GM12878 (cell line): ENCODE measurements at regions not wholly inside any gene's neighbourhood (a gene's known extent, or its start where the extent isn't known, plus 50 kb on each side); places are given as distances from the start of the nearest gene placed in this dataset.

Experiments
- ATAC-seq: fragments of 200-7000 bp; cut with Tn5 transposase; 3 replicates; pipeline ENCODE4 v1.9.1; 2020; ENCODE audit warnings: mild to moderate bottlenecking, moderate library complexity
- BruUV-seq: library from RNA; stranded (reverse); fragments of 400-500 nt; replicated peaks from 2 replicates; lab custom pipeline; 2021; lab: Mats Ljungman, UMichigan
- CTCF ChIA-PET: fragments of 300-600 bp; sonication (Branson Sonifier 250); formaldehyde crosslinking; extraction: SDS; loops from one replicate; lab custom pipeline; 2021; ENCODE audit warnings: inconsistent platforms; lab: Yijun Ruan, JAX
- POLR2A ChIA-PET: fragments of 350-600 bp; formaldehyde crosslinking; extraction: SDS; loops from one replicate; lab custom pipeline; 2021; ENCODE audit warnings: inconsistent platforms; lab: Charles Lee
- RAD21 ChIA-PET: fragments of 300-600 bp; sonication (Branson Sonifier 250); formaldehyde crosslinking; loops from one replicate; lab custom pipeline; 2023; ENCODE audit warnings: antibody characterized with exemption; ENCODE audit not compliant: unreplicated experiment; lab: Charles Lee
- SMC1A ChIA-PET: fragments of 300-600 bp; sonication (Branson Sonifier 250); formaldehyde crosslinking; loops from one replicate; lab custom pipeline; 2023; ENCODE audit not compliant: unreplicated experiment, uncharacterized antibody; lab: Charles Lee
- DNase-seq: peaks from one replicate; pipeline ENCODE4 v3.0.0-alpha.2; 2011; ENCODE audit warnings: low read depth, low spot score
- FAIRE-seq: peaks from 3 replicates; lab custom pipeline; 2011; peaks lifted over from hg19 to GRCh38; lab: Jason Lieb, UNC
- H2AFZ ChIP-seq: 2 replicates; pipeline ENCODE4 v1.6.0; 2011; ENCODE audit warnings: low read depth, low read length, control low read depth; ENCODE audit not compliant: control insufficient read depth
- H3K27ac ChIP-seq: 2 replicates; pipeline ENCODE4 v1.5.1; 2011; ENCODE audit warnings: control low read depth; ENCODE audit not compliant: control insufficient read depth, insufficient read depth
- H3K27me3 ChIP-seq, 2 experiments: replicated peaks in 1 of 2; 2 replicates each; pipeline versions ENCODE4 v1.6.0 to v1.6.1; 2011; ENCODE audit warnings: low read length in 1 of 2; ENCODE audit not compliant: control insufficient read depth in 2 of 2, insufficient read depth in 2 of 2
- H3K36me3 ChIP-seq, 2 experiments: 2 replicates each; pipeline ENCODE4 v1.5.1; 2011; ENCODE audit warnings: low read length in 1 of 2; ENCODE audit not compliant: control insufficient read depth in 2 of 2, insufficient read depth in 2 of 2
- H3K4me1 ChIP-seq: 2 replicates; pipeline ENCODE4 v1.6.1; 2011; ENCODE audit warnings: mild to moderate bottlenecking, low read length, moderate library complexity, mixed read lengths; ENCODE audit not compliant: control insufficient read depth, insufficient read depth
- H3K4me2 ChIP-seq: 2 replicates; pipeline ENCODE4 v1.6.0; 2011; ENCODE audit warnings: control low read depth; ENCODE audit not compliant: control insufficient read depth, insufficient read depth
- H3K4me3 ChIP-seq: fragments of 200-600 bp; sonication (generic); 2 replicates; pipeline ENCODE4 v1.5.1; 2016
- H3K79me2 ChIP-seq: 2 replicates; pipeline ENCODE4 v1.6.0; 2011; ENCODE audit warnings: low read length; ENCODE audit not compliant: control insufficient read depth, insufficient read depth
- H3K9ac ChIP-seq: 2 replicates; pipeline ENCODE4 v1.8.0; 2011; ENCODE audit warnings: low read length, control low read depth, mixed read lengths; ENCODE audit not compliant: control insufficient read depth, insufficient read depth
- H3K9me3 ChIP-seq: replicated peaks from 3 replicates; pipeline ENCODE4 v1.5.1; 2011; ENCODE audit warnings: mild to moderate bottlenecking, low read length; ENCODE audit not compliant: control insufficient read depth, insufficient read depth
- H4K20me1 ChIP-seq: 2 replicates; pipeline ENCODE4 v1.6.0; 2011; ENCODE audit not compliant: control insufficient read depth, insufficient read depth
- EGR1 ChIP-seq, 2 experiments: IDR thresholded peaks; 1 replicate in 1 of 2; 2 replicates in 1 of 2; pipeline ENCODE4 v1.6.1; 2011 to 2012; ENCODE audit warnings: low read depth in 2 of 2, low read length in 2 of 2, borderline replicate concordance in 1 of 2, mild to moderate bottlenecking in 1 of 2, moderate library complexity in 1 of 2
- EZH2 ChIP-seq: IDR thresholded peaks from 2 replicates; pipeline ENCODE4 v1.6.1; 2012; ENCODE audit warnings: low read depth, mild to moderate bottlenecking, control low read depth, inconsistent platforms, low read length, borderline replicate concordance; ENCODE audit not compliant: control insufficient read depth
- HDAC6 ChIP-seq: fragments of 200-600 bp; sonication (generic); IDR thresholded peaks from one replicate; pipeline ENCODE4 v1.8.0; 2017; ENCODE audit warnings: antibody characterized with exemption; ENCODE audit not compliant: unreplicated experiment
- KAT2A ChIP-seq: conservative IDR thresholded peaks from 2 replicates; pipeline ENCODE4 v1.6.1; 2011; ENCODE audit warnings: low read depth, low read length; ENCODE audit not compliant: control insufficient read depth
- KLF5 ChIP-seq: fragments of 450-650 bp; IDR thresholded peaks from 2 replicates; pipeline ENCODE4 v1.6.1; 2014; ENCODE audit warnings: mild to moderate bottlenecking; ENCODE audit not compliant: partially characterized antibody
- MEF2A ChIP-seq: IDR thresholded peaks from 2 replicates; pipeline ENCODE4 v1.6.1; 2011; ENCODE audit warnings: low read depth, mild to moderate bottlenecking, low read length, moderate library complexity; ENCODE audit not compliant: insufficient read depth
- NR2C2 ChIP-seq: IDR thresholded peaks from 2 replicates; pipeline ENCODE4 v1.6.1; 2011; ENCODE audit warnings: borderline replicate concordance, low read depth; ENCODE audit not compliant: control insufficient read depth, insufficient read length
- POU2F2 ChIP-seq: IDR thresholded peaks from 3 replicates; pipeline ENCODE4 v1.6.1; 2011; ENCODE audit warnings: low read depth, mild to moderate bottlenecking, low read length, borderline replicate concordance
- RB1 ChIP-seq: fragments of 450-650 bp; formaldehyde crosslinking; IDR thresholded peaks from 2 replicates; pipeline ENCODE4 v1.6.1; 2017; ENCODE audit warnings: mild to moderate bottlenecking, borderline replicate concordance
- SIN3A ChIP-seq: IDR thresholded peaks from 2 replicates; pipeline ENCODE4 v1.6.1; 2012; ENCODE audit warnings: low read depth, low read length, improper control_type of control experiment
- SMAD5 ChIP-seq: IDR thresholded peaks from 2 replicates; pipeline ENCODE4 v1.6.1; 2016; ENCODE audit warnings: antibody characterized with exemption, low read depth
- SMARCA5 ChIP-seq: fragments of 450-650 bp; IDR thresholded peaks from 2 replicates; pipeline ENCODE4 v1.6.1; 2017; ENCODE audit warnings: mild to moderate bottlenecking
- SP1 ChIP-seq: IDR thresholded peaks from one replicate; pipeline ENCODE4 v1.6.1; 2011; ENCODE audit warnings: low read depth, low read length
- STAT1 ChIP-seq: fragments of 450-650 bp; conservative IDR thresholded peaks from 2 replicates; pipeline ENCODE4 v1.6.1; 2014; ENCODE audit warnings: antibody characterized with exemption, mild to moderate bottlenecking
- SUZ12 ChIP-seq: fragments of 200-600 bp; sonication (generic); IDR thresholded peaks from one replicate; pipeline ENCODE4 v1.6.1; 2018; ENCODE audit warnings: antibody characterized with exemption, mild to moderate bottlenecking; ENCODE audit not compliant: unreplicated experiment
- WGBS: methylation state at CpG from one replicate; pipeline ENCODE4 v1.1.6; 2016; ENCODE audit warnings: low lambda C conversion rate; ENCODE audit not compliant: insufficient replicate concordance, insufficient coverage; ENCODE audit errors: missing lambda C conversion rate; 5-methylcytosine and 5-hydroxymethylcytosine counted together
- in situ Hi-C: fragments of 300-500 bp; cut with MboI; formaldehyde crosslinking; loops from 9 replicates; pipeline ENCODE4 v1.14.3; 2018; ENCODE audit warnings: mixed read lengths
- intact Hi-C: fragments of 100-400 bp; cut with micrococcal nuclease; formaldehyde crosslinking; loops from one replicate; pipeline ENCODE4 v1.14.2; 2022; ENCODE audit not compliant: unreplicated experiment

DNA sequence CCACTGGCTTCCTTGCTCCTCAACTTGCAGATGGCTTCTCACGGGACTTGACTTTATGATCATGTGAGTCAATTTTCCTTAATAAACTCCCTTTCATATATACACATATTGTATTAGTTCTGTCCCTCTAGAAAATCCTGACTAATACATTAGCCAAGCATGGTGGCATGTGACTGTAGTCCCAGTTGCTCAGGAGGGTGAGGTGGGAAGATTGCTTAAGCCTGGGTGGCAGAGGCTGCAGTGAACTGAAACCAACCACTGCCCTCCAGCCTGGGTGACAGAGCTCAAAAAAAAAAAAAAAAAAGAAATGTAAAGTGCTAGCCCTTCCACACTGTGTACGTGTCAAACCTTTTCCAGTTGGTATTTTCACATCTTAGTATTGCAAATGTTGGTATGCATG, 857.0 kb downstream of the LTN1 start:
- H3K27ac ChIP-seq, result no peak overlapping the region
- ChIA-PET RAD21 (no interaction called here), POLR2A (no interaction called here), SMC1A (no interaction called here)
- H3K9me3 ChIP-seq, result no peaks in the 10 kb centered on the region; the same call in 2 of the 3 replicates
- WGBS, result 32% methylated on average over 2 of the region's 2 CpGs
- no peaks in the 10 kb centered on the region for H3K27me3 ChIP-seq
- FAIRE-seq (no peak), ATAC-seq (no peak), DNase-seq (no peak)
- no peaks in the 10 kb centered on the region for H4K20me1 ChIP-seq
- intact Hi-C loops, result no loop called here
- H3K9ac ChIP-seq, result no peak overlapping the region
- no peaks in the 10 kb centered on the region for H3K4me1 ChIP-seq
- TF ChIP-seq EGR1 (IDR thresholded peaks at IDR 0.05; ENCODE audit: borderline replicate concordance in 1 of 2, low read depth in 2 of 2, low read length in 2 of 2) (no peak), KLF5 (no peak), SMAD5 (no peak), SUZ12 (no peak), POU2F2 (no peak), KAT2A (no peak), SMARCA5 (no peak), MEF2A (no peak), RB1 (no peak), SIN3A (no peak), STAT1 (no peak), SP1 (no peak), HDAC6 (no peak), EZH2 (no peak), NR2C2 (no peak)
- TF ChIP-seq, all 136 proteins: peak for 0
- no peaks in the 10 kb centered on the region for H3K36me3 ChIP-seq
- CTCF ChIA-PET, result no interaction called here
- no TSS peak for BruUV-seq
- no peak overlapping the region for H3K4me3 ChIP-seq
- H3K79me2 ChIP-seq, result no peaks in the 10 kb centered on the region
- in situ Hi-C loops, result no loop called here
- H2AFZ ChIP-seq, result no peak overlapping the region
- H3K4me2 ChIP-seq, result no peak overlapping the region
